Body of pancreas (tissue), 4 donors: ENCODE measurements at regions not wholly inside any gene's neighbourhood (a gene's known extent, or its start where the extent isn't known, plus 50 kb on each side); places are given as distances from the start of the nearest gene placed in this dataset.

Source experiments
- ATAC-seq: fragments of 150-250 bp; one replicate; pipeline ENCODE4 v1.9.1; 2016
- DNase-seq, 4 donors: peaks; one replicate each; pipeline ENCODE4 v3.0.0-alpha.2; 2019
- H3K27ac ChIP-seq, 4 donors: fragments of 200-600 bp; sonication (generic); 1 replicate in 3 of 4; 2 replicates in 1 of 4; pipeline versions ENCODE4 v1.5.1 to v1.6.1; 2016 to 2019; ENCODE audit warnings: mild to moderate bottlenecking in 1 of 4, mixed read lengths in 1 of 4, moderate library complexity in 1 of 4
- H3K27me3 ChIP-seq, 2 donors: fragments of 200-600 bp; sonication (generic); one replicate each; pipeline ENCODE4 v1.6.0; 2016; ENCODE audit warnings: mild to moderate bottlenecking in 1 of 2
- H3K36me3 ChIP-seq, 2 donors: fragments of 200-600 bp; sonication (generic); replicated peaks in 1 of 2; 2 replicates each; pipeline ENCODE4 v1.5.1; 2016; ENCODE audit warnings: low read depth in 2 of 2; ENCODE audit not compliant: insufficient read depth in 1 of 2
- H3K4me1 ChIP-seq: fragments of 200-600 bp; sonication (generic); one replicate; pipeline ENCODE4 v1.6.0; 2016
- H3K4me3 ChIP-seq, 2 donors: fragments of 200-600 bp; sonication (generic); 1 replicate in 1 of 2; 2 replicates in 1 of 2; pipeline ENCODE4 v1.5.1; 2016 to 2019
- H3K9me3 ChIP-seq, 3 donors: fragments of 200-600 bp; sonication (generic); 1 replicate in 2 of 3; 2 replicates in 1 of 3; pipeline ENCODE4 v1.5.1; 2016
- CTCF ChIP-seq, 7 experiments: fragments of 450-650 bp in 4 of 7; fragments of 200-600 bp in 3 of 7; sonication (generic) in 3 of 7; IDR thresholded peaks; one replicate each; pipeline ENCODE4 v1.5.1; 2016 to 2019; ENCODE audit warnings: antibody characterized with exemption in 7 of 7
- POLR2A ChIP-seq, 3 donors: fragments of 450-650 bp; IDR thresholded peaks; one replicate each; pipeline ENCODE4 v1.6.1; 2016; ENCODE audit warnings: antibody characterized with exemption in 3 of 3, mild to moderate bottlenecking in 2 of 3
- WGBS, 2 donors: methylation state at CpG; one replicate each; pipeline ENCODE4 v1.1.5; 2017; 5-methylcytosine and 5-hydroxymethylcytosine counted together
- intact Hi-C: fragments of 100-400 bp; cut with DNase I; formaldehyde crosslinking; loops from one replicate; pipeline ENCODE4 v1.15.1; 2023

- Histone ChIP-seq H3K36me3 (no peaks in the 10 kb centered on the region), H3K4me1 (no peaks in the 10 kb centered on the region), H3K9me3 (no peaks in the 10 kb centered on the region), H3K4me3 (no peak overlapping the region), H3K27me3 (no peaks in the 10 kb centered on the region), H3K27ac (no peak overlapping the region)
- 61 to 66% methylated on average over 4 of the region's 4 CpGs for WGBS, 2 donors
- intact Hi-C loops = no loop called here
- no peak for TF ChIP-seq CTCF (IDR thresholded peaks at IDR 0.05)
- no peak for TF ChIP-seq POLR2A (IDR thresholded peaks at IDR 0.05)
- no peak for ATAC-seq
- DNase-seq = no peak
These were observed 711.4 kb upstream of the ACVR2A start for GRCh38 chr2:147133286-147133908.

DNA sequence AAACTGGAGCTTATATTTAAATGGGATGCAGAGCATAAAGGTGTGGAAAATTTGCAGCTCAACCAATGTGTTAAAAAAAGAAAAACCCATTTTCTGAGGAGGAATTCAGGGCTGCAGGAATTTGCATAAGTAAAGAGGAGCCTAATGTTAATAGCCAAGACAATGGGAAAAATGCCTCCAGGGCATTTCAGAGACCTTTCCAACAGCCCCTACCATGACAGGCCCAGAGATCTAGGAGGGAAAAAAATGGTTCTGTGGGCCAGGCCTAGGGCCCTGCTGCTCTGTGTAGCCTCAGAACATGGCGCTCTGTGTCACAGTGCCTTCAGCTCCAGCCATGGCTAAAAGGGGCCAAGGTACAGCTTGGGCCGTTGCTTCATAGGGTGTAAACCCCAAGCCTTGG, 719.7 kb upstream of the ACVR2A start:
- TF ChIP-seq POLR2A (IDR thresholded peaks at IDR 0.05) (no peak), CTCF (IDR thresholded peaks at IDR 0.05) (no peak)
- whole genome bisulfite sequencing, 2 donors = 70 to 77% methylated on average over 2 of the region's 2 CpGs

GRCh38 chr2:147122944-147123343, 721.9 kb upstream of the ACVR2A start:
- intact Hi-C loops = no loop called here
- no peaks in the 10 kb centered on the region for H3K27me3 ChIP-seq
- H3K27ac ChIP-seq = no peak overlapping the region
- DNase-seq (no peak), ATAC-seq (no peak)
- no peaks in the 10 kb centered on the region for H3K36me3 ChIP-seq
- TF ChIP-seq CTCF (IDR thresholded peaks at IDR 0.05) = no peak
- no peak for TF ChIP-seq POLR2A (IDR thresholded peaks at IDR 0.05)
- 73 to 77% methylated on average over 3 of the region's 3 CpGs for WGBS, 2 donors
- no peaks in the 10 kb centered on the region for H3K4me1 ChIP-seq
- no peak overlapping the region for H3K4me3 ChIP-seq
- H3K9me3 ChIP-seq = no peaks in the 10 kb centered on the region

More for the DNA sequence above, 719.7 kb upstream of the ACVR2A start:
- Histone ChIP-seq H3K4me3 (no peak overlapping the region), H3K27ac (no peak overlapping the region), H3K36me3 (no peaks in the 10 kb centered on the region), H3K27me3 (no peaks in the 10 kb centered on the region), H3K9me3 (no peaks in the 10 kb centered on the region), H3K4me1 (no peaks in the 10 kb centered on the region)
- intact Hi-C loops = no loop called here
- ATAC-seq (no peak), DNase-seq (no peak)

DNA sequence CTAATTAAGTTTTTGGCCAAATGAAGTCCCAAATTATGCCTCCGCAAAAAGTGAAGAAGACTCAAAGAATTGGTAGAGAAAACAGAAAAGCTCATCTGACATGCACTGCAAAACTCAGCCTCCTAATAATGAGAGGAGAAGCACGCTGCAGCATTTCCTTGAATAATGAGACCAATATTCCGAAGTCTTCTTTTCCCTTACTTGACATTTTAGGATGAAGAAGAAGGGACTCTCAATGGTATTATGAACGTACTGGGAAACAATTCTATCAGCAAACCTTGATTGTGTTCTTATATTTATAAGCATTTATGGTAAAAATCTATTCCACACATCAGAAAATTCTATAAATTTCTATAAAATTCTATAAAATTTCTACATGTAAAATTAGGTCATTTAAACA, 733.9 kb upstream of the ACVR2A start:
- DNase-seq = no peak
- no peak for TF ChIP-seq POLR2A (IDR thresholded peaks at IDR 0.05)
- TF ChIP-seq CTCF (IDR thresholded peaks at IDR 0.05) = no peak
- WGBS, 2 donors = 72 to 84% methylated on average over 4 of the region's 4 CpGs
- Histone ChIP-seq H3K36me3 (no peaks in the 10 kb centered on the region), H3K4me1 (no peaks in the 10 kb centered on the region), H3K27ac (no peak overlapping the region), H3K9me3 (no peaks in the 10 kb centered on the region), H3K4me3 (no peak overlapping the region), H3K27me3 (no peaks in the 10 kb centered on the region)
- intact Hi-C loops = no loop called here
- ATAC-seq = no peak

GRCh38 chr2:147110317-147110716, 734.5 kb upstream of the ACVR2A start:
- ATAC-seq = no peak
- no peaks in the 10 kb centered on the region for H3K4me1 ChIP-seq
- WGBS, 2 donors = 51 to 52% methylated on average over 4 of the region's 4 CpGs

More at GRCh38 chr2:147110317-147110716, 734.5 kb upstream of the ACVR2A start:
- TF ChIP-seq POLR2A (IDR thresholded peaks at IDR 0.05) (no peak), CTCF (IDR thresholded peaks at IDR 0.05) (no peak)
- Histone ChIP-seq H3K4me3 (no peak overlapping the region), H3K27me3 (no peaks in the 10 kb centered on the region), H3K27ac (no peak overlapping the region), H3K9me3 (no peaks in the 10 kb centered on the region), H3K36me3 (no peaks in the 10 kb centered on the region)
- DNase-seq = no peak
- intact Hi-C loops = no loop called here
